Neural progenitor cell (in vitro differentiated cells): ENCODE measurements at regions not wholly inside any gene's neighbourhood (a gene's known extent, or its start where the extent isn't known, plus 50 kb on each side); places are given as distances from the start of the nearest gene placed in this dataset.

Experiments used
- CTCF ChIP-seq: fragments of 200-600 bp; sonication (generic); IDR thresholded peaks from 2 replicates; pipeline ENCODE4 v1.5.1; 2017; ENCODE audit warnings: antibody characterized with exemption, mild to moderate bottlenecking
- EZH2 ChIP-seq: fragments of 200-600 bp; sonication (generic); IDR thresholded peaks from 2 replicates; pipeline ENCODE4 v1.6.1; 2017; ENCODE audit warnings: antibody characterized with exemption, mild to moderate bottlenecking, moderate library complexity

GRCh38 chr4:104631000-104631399 lies 136.3 kb upstream of the CXXC4 start:
- TF ChIP-seq CTCF (no peak), EZH2 (no peak)
